ENCODE measurements at regions not wholly inside any gene's neighbourhood (a gene's known extent, or its start where the extent isn't known, plus 50 kb on each side); places are given as distances from the start of the nearest gene placed in this dataset.

- in situ Hi-C loops (cut with HindIII; ENCODE audit: low sequenced_read_pairs): no loop called here
Observed at GRCh38 chr17:33473061-33473460, 180.0 kb upstream of the ASIC2 start.

- in situ Hi-C loops (cut with HindIII; ENCODE audit: low sequenced_read_pairs): no loop called here
Observed at GRCh38 chr17:33474789-33475188, 181.7 kb upstream of the ASIC2 start.

GRCh38 chr17:33475594-33475993 is 182.5 kb upstream of the ASIC2 start:
- in situ Hi-C loops (cut with HindIII; ENCODE audit: low sequenced_read_pairs): no loop called here

- in situ Hi-C loops (cut with HindIII; ENCODE audit: low sequenced_read_pairs): no loop called here
Observed at GRCh38 chr17:33481652-33482051, 188.6 kb upstream of the ASIC2 start.

GRCh38 chr17:33482636-33483035 is 189.5 kb upstream of the ASIC2 start:
- in situ Hi-C loops (cut with HindIII; ENCODE audit: low sequenced_read_pairs): no loop called here

- in situ Hi-C loops (cut with HindIII; ENCODE audit: low sequenced_read_pairs): no loop called here
Observed at GRCh38 chr17:33484559-33484958, 191.5 kb upstream of the ASIC2 start.

- in situ Hi-C loops (cut with HindIII; ENCODE audit: low sequenced_read_pairs): no loop called here
Observed at GRCh38 chr17:33486135-33486885, 193.2 kb upstream of the ASIC2 start.

GRCh38 chr17:33487187-33487879 is 194.2 kb upstream of the ASIC2 start:
- in situ Hi-C loops (cut with HindIII; ENCODE audit: low sequenced_read_pairs): no loop called here

- in situ Hi-C loops (cut with HindIII; ENCODE audit: low sequenced_read_pairs): no loop called here
Observed at GRCh38 chr17:33491871-33492481, 198.9 kb upstream of the ASIC2 start.

- in situ Hi-C loops (cut with HindIII; ENCODE audit: low sequenced_read_pairs): no loop called here
Observed at GRCh38 chr17:33492731-33493265, 199.7 kb upstream of the ASIC2 start.

GRCh38 chr17:33493566-33493965 is 200.5 kb upstream of the ASIC2 start:
- in situ Hi-C loops (cut with HindIII; ENCODE audit: low sequenced_read_pairs): no loop called here

GRCh38 chr17:33494151-33494550 is 201.1 kb upstream of the ASIC2 start:
- in situ Hi-C loops (cut with HindIII; ENCODE audit: low sequenced_read_pairs): no loop called here

- in situ Hi-C loops (cut with HindIII; ENCODE audit: low sequenced_read_pairs): no loop called here
Observed at GRCh38 chr17:33497623-33498022, 204.5 kb upstream of the ASIC2 start.

- in situ Hi-C loops (cut with HindIII; ENCODE audit: low sequenced_read_pairs): no loop called here
Observed at GRCh38 chr17:33498069-33498468, 205.0 kb upstream of the ASIC2 start.

- in situ Hi-C loops (cut with HindIII; ENCODE audit: low sequenced_read_pairs): no loop called here
Observed at GRCh38 chr17:33499040-33499439, 205.9 kb upstream of the ASIC2 start.

GRCh38 chr17:33500151-33500550 is 207.1 kb upstream of the ASIC2 start:
- in situ Hi-C loops (cut with HindIII; ENCODE audit: low sequenced_read_pairs): no loop called here

GRCh38 chr17:33501185-33501584 is 208.1 kb upstream of the ASIC2 start:
- in situ Hi-C loops (cut with HindIII; ENCODE audit: low sequenced_read_pairs): no loop called here

- in situ Hi-C loops (cut with HindIII; ENCODE audit: low sequenced_read_pairs): no loop called here
Observed at GRCh38 chr17:33504571-33504970, 211.5 kb upstream of the ASIC2 start.

GRCh38 chr17:33506889-33507650 is 214.0 kb upstream of the ASIC2 start:
- in situ Hi-C loops (cut with HindIII; ENCODE audit: low sequenced_read_pairs): loop anchor here (5.0 kb wide), 1 partner anchor 55 kb away; no protein-coding TSS in a partner anchor

- in situ Hi-C loops (cut with HindIII; ENCODE audit: low sequenced_read_pairs): loop anchor here (5.0 kb wide), 1 partner anchor 56 kb away; no protein-coding TSS in a partner anchor
Observed at GRCh38 chr17:33508215-33508614, 215.1 kb upstream of the ASIC2 start.

GRCh38 chr17:33509331-33509730 is 216.2 kb upstream of the ASIC2 start:
- in situ Hi-C loops (cut with HindIII; ENCODE audit: low sequenced_read_pairs): loop anchor here (5.0 kb wide), 1 partner anchor 57 kb away; no protein-coding TSS in a partner anchor
